Fibroblast of the aortic adventitia (primary cell): ENCODE measurements at regions not wholly inside any gene's neighbourhood (a gene's known extent, or its start where the extent isn't known, plus 50 kb on each side); places are given as distances from the start of the nearest gene placed in this dataset.

ENCODE experiments used
- DNase-seq: peaks from one replicate; pipeline ENCODE4 v3.0.0-alpha.2; 2010; ENCODE audit warnings: low read depth
- H3K4me3 ChIP-seq: 2 replicates; pipeline ENCODE4 v1.5.1; 2011; ENCODE audit warnings: low read depth, mild to moderate bottlenecking, control low read depth, low read length, moderate library complexity
- CTCF ChIP-seq: IDR thresholded peaks from 2 replicates; pipeline ENCODE4 v1.5.1; 2011; ENCODE audit warnings: mild to moderate bottlenecking, low read length, control low read depth, inconsistent platforms; ENCODE audit not compliant: insufficient read depth

GRCh38 chr7:106485919-106486318 lies 175.0 kb downstream of the CCDC71L start:
- DNase-seq: no peak
- no peak for TF ChIP-seq CTCF
- H3K4me3 ChIP-seq: no peak overlapping the region

GRCh38 chr7:106485031-106485551 lies 175.9 kb downstream of the CCDC71L start:
- peak; percentile 65 for DNase-seq
- TF ChIP-seq CTCF: no peak
- H3K4me3 ChIP-seq: no peak overlapping the region

- no peak overlapping the region for H3K4me3 ChIP-seq
Measured at GRCh38 chr7:106484562-106484961, 176.4 kb downstream of the CCDC71L start.

GRCh38 chr7:106482091-106482490 lies 178.9 kb downstream of the CCDC71L start:
- no peak for TF ChIP-seq CTCF
- H3K4me3 ChIP-seq: no peak overlapping the region
- no peak for DNase-seq

More at GRCh38 chr7:106484562-106484961, 176.4 kb downstream of the CCDC71L start:
- TF ChIP-seq CTCF: no peak
- DNase-seq: peak; percentile 55

- TF ChIP-seq CTCF: no peak
- H3K4me3 ChIP-seq: no peak overlapping the region
- DNase-seq: no peak
Measured at GRCh38 chr7:106480616-106481031, 180.3 kb downstream of the CCDC71L start.

- no peak overlapping the region for H3K4me3 ChIP-seq
- no peak for TF ChIP-seq CTCF
- no peak for DNase-seq
Measured at GRCh38 chr7:106480161-106480579, 180.8 kb downstream of the CCDC71L start.

- TF ChIP-seq CTCF: no peak
- H3K4me3 ChIP-seq: no peak overlapping the region
- no peak for DNase-seq
Measured at GRCh38 chr7:106476751-106477150, 184.2 kb downstream of the CCDC71L start.
